ENCODE measurements at regions not wholly inside any gene's neighbourhood (a gene's known extent, or its start where the extent isn't known, plus 50 kb on each side); places are given as distances from the start of the nearest gene placed in this dataset.

DNA sequence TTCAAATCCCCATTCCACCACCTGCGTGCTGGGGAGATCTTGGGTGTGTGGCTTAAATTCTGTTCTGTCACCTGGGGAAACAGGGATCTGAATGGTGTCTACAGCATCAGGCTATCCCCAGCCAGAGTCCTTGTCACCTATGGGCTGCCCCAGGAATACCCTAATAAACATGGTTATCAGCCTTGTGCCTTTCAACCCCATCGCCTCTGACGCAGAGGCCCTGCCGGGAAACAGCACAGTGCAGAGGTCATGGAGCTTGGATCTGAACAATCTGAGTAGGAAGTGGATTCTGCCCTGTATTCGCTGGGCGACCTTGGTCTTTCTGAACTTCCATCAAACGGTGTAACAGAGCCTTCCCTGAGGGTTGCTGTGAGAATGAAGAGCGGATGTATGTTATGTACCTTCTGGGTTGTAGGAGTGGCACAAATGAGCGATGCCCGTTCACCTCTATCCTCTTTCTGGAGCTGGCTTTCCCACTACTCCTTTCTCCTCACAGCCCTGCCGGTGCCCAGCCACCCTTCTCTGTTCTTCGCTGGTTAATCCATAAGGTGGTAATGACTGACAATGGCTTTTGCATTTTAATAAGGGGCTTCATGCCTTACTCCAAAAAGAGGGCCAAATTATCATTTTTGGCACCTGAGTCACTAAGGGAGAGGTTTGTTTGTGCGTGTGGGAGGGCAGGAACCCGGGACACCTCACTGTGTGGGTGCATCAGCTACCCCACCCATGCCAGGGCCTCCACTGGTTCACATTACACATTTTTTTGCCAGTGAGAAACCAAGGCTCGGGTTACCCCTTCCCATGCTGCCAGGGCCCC is 256.5 kb downstream of the MYCN start:
- Histone ChIP-seq H3K79me2 (ENCODE audit: control insufficient read depth, insufficient read depth, low read length) (no peaks in the 10 kb centered on the region), H3K4me1 (ENCODE audit: control insufficient read depth in 2 of 2, insufficient read depth in 2 of 2, low read length in 2 of 2) (no peaks in the 10 kb centered on the region), H3K4me2 (replicated peaks; ENCODE audit: low read depth, low read length, poor library complexity, severe bottlenecking) (no peak overlapping the region), H3K4me3 (ENCODE audit: control extremely low read depth in 1 of 5, extremely low read depth in 1 of 5, insufficient read depth in 1 of 5, low read depth in 2 of 5, low read length in 4 of 5) (no peak overlapping the region), H3K36me3 (replicated peaks in 1 of 2; ENCODE audit: control extremely low read depth in 1 of 2, control insufficient read depth in 1 of 2, extremely low read depth in 1 of 2, insufficient read depth in 2 of 2, low read length in 1 of 2) (no peaks in the 10 kb centered on the region), H3K9me3 (ENCODE audit: control extremely low read depth in 1 of 3, control insufficient read depth in 2 of 3, insufficient read depth in 1 of 3, low read length in 2 of 3) (peaks cover 0 to 7% (median 0%) of the 10 kb centered on the region in 3 donors), H3K27ac (ENCODE audit: low read length in 2 of 2) (no peak overlapping the region), H2AFZ (ENCODE audit: insufficient read depth, low read depth, low read length, poor library complexity, severe bottlenecking) (no peak overlapping the region), H4K20me1 (ENCODE audit: control insufficient read depth, insufficient read depth, low read length, poor library complexity, severe bottlenecking) (no peaks in the 10 kb centered on the region), H3K27me3 (replicated peaks in 1 of 4; ENCODE audit: control extremely low read depth in 1 of 4, control insufficient read depth in 3 of 4, insufficient read depth in 4 of 4, low read length in 3 of 4) (no peaks in the 10 kb centered on the region), H3K9ac (ENCODE audit: low read length) (no peak overlapping the region)
- DNase-seq (no peak), ATAC-seq (ENCODE audit: low read depth) (no peak)
- Mint-ChIP-seq H3K27ac (no peak overlapping the region), H3K4me3 (no peak overlapping the region), H3K27me3 (peaks cover 3% of the 10 kb centered on the region), H3K9me3 (ENCODE audit: insufficient read depth) (no peaks in the 10 kb centered on the region), H3K4me1 (no peaks in the 10 kb centered on the region)
- 94% methylated on average over 9 of the region's 15 CpGs for WGBS (ENCODE audit: insufficient coverage)
- ChIA-PET POLR2A (no interaction called here), CTCF (no interaction called here)
- intact Hi-C loops (cut with micrococcal nuclease), result no loop called here
- TF ChIP-seq, protein P1, sequence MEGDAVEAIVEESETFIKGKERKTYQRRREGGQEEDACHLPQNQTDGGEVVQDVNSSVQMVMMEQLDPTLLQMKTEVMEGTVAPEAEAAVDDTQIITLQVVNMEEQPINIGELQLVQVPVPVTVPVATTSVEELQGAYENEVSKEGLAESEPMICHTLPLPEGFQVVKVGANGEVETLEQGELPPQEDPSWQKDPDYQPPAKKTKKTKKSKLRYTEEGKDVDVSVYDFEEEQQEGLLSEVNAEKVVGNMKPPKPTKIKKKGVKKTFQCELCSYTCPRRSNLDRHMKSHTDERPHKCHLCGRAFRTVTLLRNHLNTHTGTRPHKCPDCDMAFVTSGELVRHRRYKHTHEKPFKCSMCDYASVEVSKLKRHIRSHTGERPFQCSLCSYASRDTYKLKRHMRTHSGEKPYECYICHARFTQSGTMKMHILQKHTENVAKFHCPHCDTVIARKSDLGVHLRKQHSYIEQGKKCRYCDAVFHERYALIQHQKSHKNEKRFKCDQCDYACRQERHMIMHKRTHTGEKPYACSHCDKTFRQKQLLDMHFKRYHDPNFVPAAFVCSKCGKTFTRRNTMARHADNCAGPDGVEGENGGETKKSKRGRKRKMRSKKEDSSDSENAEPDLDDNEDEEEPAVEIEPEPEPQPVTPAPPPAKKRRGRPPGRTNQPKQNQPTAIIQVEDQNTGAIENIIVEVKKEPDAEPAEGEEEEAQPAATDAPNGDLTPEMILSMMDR (IDR thresholded peaks at IDR 0.05), result no peak
- TF ChIP-seq EZH2 (IDR thresholded peaks at IDR 0.05; ENCODE audit: borderline replicate concordance, insufficient read depth, low read depth, low read length, poor library complexity, severe bottlenecking), result no peak

DNA sequence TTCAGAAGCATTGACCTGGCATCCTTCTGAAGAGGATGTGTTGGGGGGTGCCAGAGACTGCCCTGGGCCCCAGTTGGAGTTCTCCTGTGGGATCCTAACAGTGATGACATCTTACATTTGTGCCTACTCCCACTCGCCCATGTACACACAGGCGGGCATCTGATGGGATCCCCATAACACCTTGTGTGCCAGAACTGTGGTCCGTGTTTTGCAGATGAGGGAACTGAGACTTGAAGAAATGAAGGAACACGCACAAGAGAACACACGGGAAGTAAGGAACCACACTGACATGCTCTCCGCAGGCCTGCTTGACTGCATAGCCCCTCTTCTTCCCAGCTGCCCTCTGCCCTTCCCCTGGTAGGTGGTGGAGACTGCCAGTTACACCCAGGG is 255.3 kb downstream of the MYCN start:
- Histone ChIP-seq H3K4me2 (replicated peaks; ENCODE audit: low read depth, low read length, poor library complexity, severe bottlenecking) (no peak overlapping the region), H3K4me3 (ENCODE audit: control extremely low read depth in 1 of 5, extremely low read depth in 1 of 5, insufficient read depth in 1 of 5, low read depth in 2 of 5, low read length in 4 of 5) (no peak overlapping the region), H3K9ac (ENCODE audit: low read length) (no peak overlapping the region), H3K4me1 (ENCODE audit: control insufficient read depth in 2 of 2, insufficient read depth in 2 of 2, low read length in 2 of 2) (no peaks in the 10 kb centered on the region), H3K36me3 (replicated peaks in 1 of 2; ENCODE audit: control extremely low read depth in 1 of 2, control insufficient read depth in 1 of 2, extremely low read depth in 1 of 2, insufficient read depth in 2 of 2, low read length in 1 of 2) (no peaks in the 10 kb centered on the region), H3K9me3 (ENCODE audit: control extremely low read depth in 1 of 3, control insufficient read depth in 2 of 3, insufficient read depth in 1 of 3, low read length in 2 of 3) (peaks cover 0 to 4% (median 0%) of the 10 kb centered on the region in 3 donors), H3K79me2 (ENCODE audit: control insufficient read depth, insufficient read depth, low read length) (no peaks in the 10 kb centered on the region), H2AFZ (ENCODE audit: insufficient read depth, low read depth, low read length, poor library complexity, severe bottlenecking) (no peak overlapping the region), H4K20me1 (ENCODE audit: control insufficient read depth, insufficient read depth, low read length, poor library complexity, severe bottlenecking) (no peaks in the 10 kb centered on the region), H3K27me3 (replicated peaks in 1 of 4; ENCODE audit: control extremely low read depth in 1 of 4, control insufficient read depth in 3 of 4, insufficient read depth in 4 of 4, low read length in 3 of 4) (no peaks in the 10 kb centered on the region), H3K27ac (ENCODE audit: low read length in 2 of 2) (no peak overlapping the region)
- WGBS (ENCODE audit: insufficient coverage), result 100% methylated on average over 1 of the region's 6 CpGs
- ChIA-PET POLR2A (no interaction called here), CTCF (no interaction called here)
- TF ChIP-seq, protein P1 (IDR thresholded peaks at IDR 0.05), result no peak
- TF ChIP-seq EZH2 (IDR thresholded peaks at IDR 0.05; ENCODE audit: borderline replicate concordance, insufficient read depth, low read depth, low read length, poor library complexity, severe bottlenecking), result no peak
- intact Hi-C loops (cut with micrococcal nuclease), result no loop called here
- Mint-ChIP-seq H3K9me3 (ENCODE audit: insufficient read depth) (no peaks in the 10 kb centered on the region), H3K27me3 (peaks cover 3% of the 10 kb centered on the region), H3K27ac (no peak overlapping the region), H3K4me3 (no peak overlapping the region), H3K4me1 (no peaks in the 10 kb centered on the region)
- ATAC-seq (ENCODE audit: low read depth) (no peak), DNase-seq (no peak)

Measured in B cell (primary cell).